Loucy (cell line): ENCODE measurements at regions not wholly inside any gene's neighbourhood (a gene's known extent, or its start where the extent isn't known, plus 50 kb on each side); places are given as distances from the start of the nearest gene placed in this dataset.

ENCODE experiments used
- CTCF ChIP-seq: fragments of 200-600 bp; sonication (generic); conservative IDR thresholded peaks from 2 replicates; pipeline ENCODE4 v1.5.1; 2014; ENCODE audit warnings: mild to moderate bottlenecking, antibody characterized with exemption, low read length
- EZH2phosphoT487 ChIP-seq: fragments of 200-600 bp; IDR thresholded peaks from 2 replicates; pipeline ENCODE4 v1.6.1; 2018; ENCODE audit warnings: antibody characterized with exemption, mild to moderate bottlenecking, moderate library complexity, borderline replicate concordance

DNA sequence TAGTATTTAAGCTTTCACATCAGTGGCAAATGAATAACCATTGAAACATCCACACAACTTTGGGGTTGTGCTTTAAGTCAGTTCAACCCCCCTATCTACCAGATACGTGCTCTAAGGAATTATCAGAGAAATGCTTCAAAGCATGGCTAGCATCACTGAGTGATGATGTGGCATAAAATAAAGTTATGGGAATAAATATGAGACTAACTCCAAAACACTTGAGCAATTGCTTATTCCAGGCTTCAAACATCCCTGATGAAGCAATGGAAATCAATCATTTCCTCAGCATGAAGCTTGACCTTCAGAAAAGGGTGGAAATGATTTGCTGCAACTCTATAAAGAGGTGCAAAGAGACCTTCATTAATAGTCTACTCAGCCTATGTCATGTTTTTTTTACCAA lies 292.0 kb upstream of the SMC2 start:
- TF ChIP-seq CTCF (no peak), EZH2phosphoT487 (no peak)
